Kidney (tissue), 13 donors: ENCODE measurements at regions not wholly inside any gene's neighbourhood (a gene's known extent, or its start where the extent isn't known, plus 50 kb on each side); places are given as distances from the start of the nearest gene placed in this dataset.
"Not testable (repeated sequence)": the region's sequence is repeated elsewhere in the genome, so short reads cannot be mapped to it uniquely, and the experiment has no call there.

Experiments
- DNase-seq, 5 donors: peaks; one replicate each; pipeline ENCODE4 v3.0.0-alpha.2; 2013 to 2020
- FAIRE-seq: peaks from 2 replicates; lab custom pipeline; 2012; peaks lifted over from hg19 to GRCh38; lab: Jason Lieb, UNC
- H3K27ac ChIP-seq, 2 donors: one replicate each; pipeline ENCODE4 v1.7.0; 2013; ENCODE audit warnings: low read depth in 2 of 2, low read length in 2 of 2, inconsistent platforms in 1 of 2
- H3K27me3 ChIP-seq: one replicate; pipeline ENCODE4 v1.7.1; 2013; ENCODE audit warnings: low read length, inconsistent platforms; ENCODE audit not compliant: control insufficient read depth, insufficient read depth
- H3K36me3 ChIP-seq, 3 donors: one replicate each; pipeline versions ENCODE4 v1.7.0 to v1.7.1; 2013; ENCODE audit warnings: low read length in 3 of 3, control low read depth in 1 of 3, inconsistent platforms in 1 of 3; ENCODE audit not compliant: insufficient read depth in 3 of 3, control insufficient read depth in 2 of 3
- H3K4me1 ChIP-seq, 3 donors: one replicate each; pipeline versions ENCODE4 v1.7.0 to v1.7.1; 2013; ENCODE audit warnings: low read length in 3 of 3, inconsistent platforms in 1 of 3, low read depth in 1 of 3; ENCODE audit not compliant: control insufficient read depth in 2 of 3, insufficient read depth in 2 of 3
- H3K4me3 ChIP-seq, 3 donors: one replicate each; pipeline versions ENCODE4 v1.7.0 to v1.8.1; 2013; ENCODE audit warnings: low read length in 3 of 3, control low read depth in 1 of 3, inconsistent platforms in 1 of 3
- H3K9ac ChIP-seq, 3 donors: one replicate each; pipeline versions ENCODE4 v1.7.0 to v1.7.1; 2013; ENCODE audit warnings: low read length in 3 of 3, control low read depth in 1 of 3, inconsistent platforms in 1 of 3
- H3K9me3 ChIP-seq, 3 donors: one replicate each; pipeline versions ENCODE4 v1.7.0 to v1.7.1; 2013; ENCODE audit warnings: low read length in 3 of 3, control low read depth in 1 of 3, inconsistent platforms in 1 of 3; ENCODE audit not compliant: control insufficient read depth in 2 of 3, insufficient read depth in 1 of 3
- CTCF ChIP-seq: IDR thresholded peaks from 3 replicates; pipeline ENCODE4 v1.5.1; 2012; ENCODE audit warnings: mild to moderate bottlenecking, moderate library complexity, borderline replicate concordance; ENCODE audit not compliant: insufficient read depth; ENCODE audit errors: extremely low read depth
- intact Hi-C: fragments of 100-400 bp; cut with DNase I; formaldehyde crosslinking; loops from one replicate; pipeline ENCODE4 v1.11.1; 2022
- donor health status: control.
- donor health status: control.
- donor health status: control.
- donor health status: control.
- donor health status: control.
- donor health status: DM: yes; HTN: yes; CAD: no.
- donor health status: Normal renal cell carcinoma (clear cell type).

GRCh38 chr9:75491533-75491932, 398.9 kb upstream of the PCSK5 start:
- DNase-seq (no peak), FAIRE-seq (no peak)
- H3K9ac ChIP-seq: no peak overlapping the region
- no peaks in the 10 kb centered on the region for H3K27me3 ChIP-seq
- no peaks in the 10 kb centered on the region for H3K9me3 ChIP-seq
- no peak for TF ChIP-seq CTCF
- intact Hi-C loops: no loop called here
- no peaks in the 10 kb centered on the region for H3K36me3 ChIP-seq
- H3K4me3 ChIP-seq: no peak overlapping the region
- H3K27ac ChIP-seq: no peak overlapping the region
- peaks cover 0 to 2% (median 0%) of the 10 kb centered on the region in 3 donors for H3K4me1 ChIP-seq

GRCh38 chr9:75499812-75500211, 390.7 kb upstream of the PCSK5 start:
- intact Hi-C loops: no loop called here
- Histone ChIP-seq H3K4me1 (peaks cover 0 to 3% (median 0%) of the 10 kb centered on the region in 3 donors), H3K27me3 (no peaks in the 10 kb centered on the region), H3K36me3 (no peaks in the 10 kb centered on the region), H3K27ac (no peak overlapping the region), H3K9ac (no peak overlapping the region), H3K9me3 (no peaks in the 10 kb centered on the region), H3K4me3 (no peak overlapping the region)
- no peak for TF ChIP-seq CTCF
- no peak for FAIRE-seq
- no peak for DNase-seq

GRCh38 chr9:75500479-75500878, 390.0 kb upstream of the PCSK5 start:
- TF ChIP-seq CTCF: no peak
- intact Hi-C loops: no loop called here
- Histone ChIP-seq H3K27me3 (no peaks in the 10 kb centered on the region), H3K36me3 (no peaks in the 10 kb centered on the region), H3K9ac (no peak overlapping the region), H3K27ac (no peak overlapping the region), H3K4me3 (no peak overlapping the region), H3K4me1 (peaks cover 0 to 3% (median 0%) of the 10 kb centered on the region in 3 donors), H3K9me3 (no peaks in the 10 kb centered on the region)
- FAIRE-seq (no peak), DNase-seq (no peak)

- FAIRE-seq, H3K36me3 ChIP-seq, H3K27me3 ChIP-seq, intact Hi-C loops, H3K27ac ChIP-seq, H3K9me3 ChIP-seq, H3K4me3 ChIP-seq, DNase-seq, H3K9ac ChIP-seq, H3K4me1 ChIP-seq: not testable (repeated sequence)
Measured at GRCh38 chr9:75500940-75501339, 389.5 kb upstream of the PCSK5 start.
